ENCODE measurements at regions not wholly inside any gene's neighbourhood (a gene's known extent, or its start where the extent isn't known, plus 50 kb on each side); places are given as distances from the start of the nearest gene placed in this dataset.

DNA sequence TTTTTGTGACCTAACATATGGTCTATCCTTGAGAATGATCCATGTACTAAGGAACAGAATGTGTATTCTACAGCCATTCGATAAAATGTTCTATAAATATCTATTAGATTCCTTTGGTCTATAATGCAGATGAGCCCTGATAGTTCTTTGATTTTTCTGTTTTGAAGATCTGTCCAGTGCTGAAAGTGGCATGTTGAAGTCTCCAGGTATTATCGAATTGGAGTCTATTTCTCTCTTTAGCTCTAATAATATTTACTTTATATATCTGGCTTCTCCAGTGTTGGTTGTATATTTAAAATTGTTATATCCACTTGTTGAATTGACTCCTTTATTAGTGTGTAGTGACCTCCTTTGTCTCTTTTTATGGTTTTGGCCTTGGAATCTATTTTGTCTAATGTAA lies 377.9 kb downstream of the ARL6IP6 start:
- WGBS, 5 donors: 85 to 97% (median 87%) methylated on average over 2 of the region's 2 CpGs
- no peak overlapping the region for H3K27ac ChIP-seq
- DNase-seq: no peak
- peaks cover 0 to 14% (median 2%) of the 10 kb centered on the region in 8 donors for H3K9me3 ChIP-seq
- no peaks in the 10 kb centered on the region for H3K27me3 ChIP-seq (replicated peaks in 1 of 7)
- intact Hi-C loops (cut with DNase I; ENCODE audit: low total_unique reads): no loop called here
- peaks cover 0 to under 1% (median 0%) of the 10 kb centered on the region in 6 donors for H3K4me1 ChIP-seq
- TF ChIP-seq POLR2A (IDR thresholded peaks at IDR 0.05): no peak
- TF ChIP-seq, protein P1, sequence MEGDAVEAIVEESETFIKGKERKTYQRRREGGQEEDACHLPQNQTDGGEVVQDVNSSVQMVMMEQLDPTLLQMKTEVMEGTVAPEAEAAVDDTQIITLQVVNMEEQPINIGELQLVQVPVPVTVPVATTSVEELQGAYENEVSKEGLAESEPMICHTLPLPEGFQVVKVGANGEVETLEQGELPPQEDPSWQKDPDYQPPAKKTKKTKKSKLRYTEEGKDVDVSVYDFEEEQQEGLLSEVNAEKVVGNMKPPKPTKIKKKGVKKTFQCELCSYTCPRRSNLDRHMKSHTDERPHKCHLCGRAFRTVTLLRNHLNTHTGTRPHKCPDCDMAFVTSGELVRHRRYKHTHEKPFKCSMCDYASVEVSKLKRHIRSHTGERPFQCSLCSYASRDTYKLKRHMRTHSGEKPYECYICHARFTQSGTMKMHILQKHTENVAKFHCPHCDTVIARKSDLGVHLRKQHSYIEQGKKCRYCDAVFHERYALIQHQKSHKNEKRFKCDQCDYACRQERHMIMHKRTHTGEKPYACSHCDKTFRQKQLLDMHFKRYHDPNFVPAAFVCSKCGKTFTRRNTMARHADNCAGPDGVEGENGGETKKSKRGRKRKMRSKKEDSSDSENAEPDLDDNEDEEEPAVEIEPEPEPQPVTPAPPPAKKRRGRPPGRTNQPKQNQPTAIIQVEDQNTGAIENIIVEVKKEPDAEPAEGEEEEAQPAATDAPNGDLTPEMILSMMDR (IDR thresholded peaks at IDR 0.05 in 8 of 11, conservative IDR thresholded peaks at IDR 0.05 in 3 of 11): no peak
- no peaks in the 10 kb centered on the region for H3K36me3 ChIP-seq
- no peak overlapping the region for H3K4me3 ChIP-seq

GRCh38 chr2:153091344-153091743 lies 372.9 kb downstream of the ARL6IP6 start:
- H3K4me1 ChIP-seq: no peaks in the 10 kb centered on the region
- no peak overlapping the region for H3K4me3 ChIP-seq
- peaks cover 0 to 19% (median 2%) of the 10 kb centered on the region in 8 donors for H3K9me3 ChIP-seq
- no peaks in the 10 kb centered on the region for H3K27me3 ChIP-seq (replicated peaks in 1 of 7)
- intact Hi-C loops (cut with DNase I; ENCODE audit: low total_unique reads): no loop called here
- no peak for DNase-seq
- no peaks in the 10 kb centered on the region for H3K36me3 ChIP-seq
- no peak overlapping the region for H3K27ac ChIP-seq
- TF ChIP-seq, protein P1 (IDR thresholded peaks at IDR 0.05 in 8 of 11, conservative IDR thresholded peaks at IDR 0.05 in 3 of 11): no peak
- TF ChIP-seq POLR2AphosphoS5 (IDR thresholded peaks at IDR 0.05) (no peak), POLR2A (IDR thresholded peaks at IDR 0.05) (no peak)

GRCh38 chr2:153079315-153079714 lies 360.9 kb downstream of the ARL6IP6 start:
- 0 to 97% (median 56%) methylated on average over 1 of the region's 1 CpG for WGBS, 5 donors
- H3K27me3 ChIP-seq (replicated peaks in 1 of 7): no peaks in the 10 kb centered on the region
- H3K4me3 ChIP-seq: no peak overlapping the region
- intact Hi-C loops (cut with DNase I; ENCODE audit: low total_unique reads): no loop called here
- TF ChIP-seq, protein P1 (IDR thresholded peaks at IDR 0.05 in 8 of 11, conservative IDR thresholded peaks at IDR 0.05 in 3 of 11): no peak
- TF ChIP-seq POLR2A (IDR thresholded peaks at IDR 0.05): no peak
- no peak for TF ChIP-seq POLR2AphosphoS5 (IDR thresholded peaks at IDR 0.05)
- no peaks in the 10 kb centered on the region for H3K36me3 ChIP-seq
- DNase-seq: no peak
- peaks cover 0 to 3% (median 0%) of the 10 kb centered on the region in 8 donors for H3K9me3 ChIP-seq
- no peaks in the 10 kb centered on the region for H3K4me1 ChIP-seq
- no peak overlapping the region for H3K27ac ChIP-seq

GRCh38 chr2:153077311-153077710 lies 358.9 kb downstream of the ARL6IP6 start:
- intact Hi-C loops (cut with DNase I; ENCODE audit: low total_unique reads): no loop called here

More at GRCh38 chr2:153077311-153077710, 358.9 kb downstream of the ARL6IP6 start:
- no peak for DNase-seq
- no peak for TF ChIP-seq POLR2A (IDR thresholded peaks at IDR 0.05)
- no peak for TF ChIP-seq POLR2AphosphoS5 (IDR thresholded peaks at IDR 0.05)
- TF ChIP-seq, protein P1 (IDR thresholded peaks at IDR 0.05 in 8 of 11, conservative IDR thresholded peaks at IDR 0.05 in 3 of 11): no peak
- H3K4me1 ChIP-seq: no peaks in the 10 kb centered on the region
- no peaks in the 10 kb centered on the region for H3K36me3 ChIP-seq
- H3K27ac ChIP-seq: no peak overlapping the region
- H3K4me3 ChIP-seq: no peak overlapping the region
- H3K9me3 ChIP-seq: no peaks in the 10 kb centered on the region
- WGBS, 5 donors: 45 to 63% (median 50%) methylated on average over 2 of the region's 2 CpGs
- H3K27me3 ChIP-seq (replicated peaks in 1 of 7): no peaks in the 10 kb centered on the region

All from spleen (tissue), 11 donors.